Fibroblast of skin of back (primary cell): ENCODE measurements at regions not wholly inside any gene's neighbourhood (a gene's known extent, or its start where the extent isn't known, plus 50 kb on each side); places are given as distances from the start of the nearest gene placed in this dataset.

Source experiments
- DNase-seq: peaks from one replicate; pipeline ENCODE4 v3.0.0-alpha.2; 2013

DNA sequence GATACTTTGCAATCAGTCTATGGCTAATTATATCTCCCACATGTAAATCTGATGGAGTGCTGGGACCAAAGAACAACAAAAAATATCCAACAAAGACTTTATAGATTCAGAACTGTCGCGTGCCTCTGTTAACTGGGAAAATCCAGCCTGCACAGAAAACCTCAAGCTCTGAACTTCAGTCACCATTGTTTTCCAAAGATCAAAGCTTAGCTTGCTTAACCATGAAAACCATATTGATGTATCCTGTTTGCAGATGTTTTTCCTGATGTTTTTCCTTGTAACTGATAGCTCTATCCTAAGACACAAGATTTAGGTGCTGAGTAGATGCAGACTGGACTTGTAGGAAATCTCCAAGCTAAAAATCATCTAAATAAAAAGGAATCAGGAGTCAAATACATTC is 163.7 kb downstream of the GXYLT1 start:
- DNase-seq = no peak

DNA sequence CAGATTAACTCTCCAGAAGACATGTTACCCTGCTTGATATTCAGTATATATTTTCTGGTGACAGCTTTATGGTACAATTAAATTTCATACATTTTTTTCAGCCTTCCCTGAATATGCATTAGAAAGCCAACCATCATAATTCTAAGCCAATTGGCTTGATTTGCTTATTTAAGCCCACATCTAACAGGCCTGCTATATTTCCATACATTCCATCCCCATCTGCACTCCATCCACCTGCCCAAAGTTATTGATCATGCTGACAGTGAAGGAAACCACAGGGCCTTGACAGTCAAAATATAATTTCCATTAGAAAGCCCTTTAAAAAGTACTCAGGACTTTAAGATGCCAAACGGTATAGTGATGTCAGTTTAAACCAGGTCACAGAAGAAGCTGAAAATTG is 164.3 kb downstream of the GXYLT1 start:
- no peak for DNase-seq

DNA sequence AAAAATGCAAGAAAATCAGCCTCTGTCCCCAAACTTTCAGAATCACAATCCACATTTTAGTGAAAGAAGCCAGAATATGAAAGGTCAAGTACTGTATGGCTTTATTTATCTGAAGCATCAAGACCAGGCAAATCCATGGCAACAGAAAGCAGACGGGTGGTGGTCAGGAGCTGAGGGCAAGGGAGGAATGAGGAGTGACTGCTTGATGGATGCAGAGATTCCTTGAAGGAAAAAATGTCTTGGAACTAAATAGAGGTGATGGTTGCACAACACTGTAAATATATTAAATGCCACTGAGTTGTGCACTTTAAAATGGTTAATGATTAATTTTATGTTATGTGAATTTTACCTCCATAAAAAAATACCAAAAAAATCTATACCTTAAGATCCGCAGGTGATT is 165.1 kb downstream of the GXYLT1 start:
- no peak for DNase-seq

DNA sequence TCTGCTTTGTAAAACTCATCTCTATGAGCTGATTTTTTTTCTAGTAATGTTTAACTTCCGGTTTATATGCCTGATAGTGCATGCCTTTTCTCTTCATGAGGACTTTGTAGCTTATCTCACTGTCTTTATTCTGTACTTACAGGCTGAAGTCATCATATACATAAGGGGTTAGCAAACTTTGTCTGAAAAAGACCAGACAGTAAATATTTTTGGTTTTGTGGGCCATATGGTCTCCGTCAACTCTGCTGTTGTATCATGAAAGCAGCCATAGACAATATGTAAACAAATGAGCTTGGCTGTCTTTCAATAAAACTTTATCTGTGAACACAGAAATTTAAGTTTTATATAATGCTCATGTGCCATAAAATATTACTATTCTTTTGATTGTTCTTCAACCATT is 172.1 kb downstream of the GXYLT1 start:
- DNase-seq = no peak

DNA sequence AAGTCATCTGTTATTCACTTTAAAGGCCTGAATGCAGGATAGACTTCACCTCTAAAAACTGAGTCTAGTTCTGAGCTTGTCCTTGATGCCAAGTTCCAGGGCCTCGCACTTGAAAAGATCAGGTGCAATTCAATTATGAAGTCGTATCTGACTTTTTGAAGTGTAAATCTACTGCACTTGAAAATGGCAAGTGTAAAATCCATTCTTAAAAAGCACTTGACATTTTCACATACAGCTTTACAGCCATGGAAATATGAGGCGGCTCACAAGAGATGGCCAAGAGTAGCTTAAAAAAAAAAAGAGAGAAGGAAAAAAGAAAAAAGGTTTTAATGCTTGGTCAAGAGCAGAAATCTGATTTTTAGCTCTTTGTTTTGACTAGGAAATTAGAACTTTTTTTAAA is 172.5 kb downstream of the GXYLT1 start:
- DNase-seq = no peak

DNA sequence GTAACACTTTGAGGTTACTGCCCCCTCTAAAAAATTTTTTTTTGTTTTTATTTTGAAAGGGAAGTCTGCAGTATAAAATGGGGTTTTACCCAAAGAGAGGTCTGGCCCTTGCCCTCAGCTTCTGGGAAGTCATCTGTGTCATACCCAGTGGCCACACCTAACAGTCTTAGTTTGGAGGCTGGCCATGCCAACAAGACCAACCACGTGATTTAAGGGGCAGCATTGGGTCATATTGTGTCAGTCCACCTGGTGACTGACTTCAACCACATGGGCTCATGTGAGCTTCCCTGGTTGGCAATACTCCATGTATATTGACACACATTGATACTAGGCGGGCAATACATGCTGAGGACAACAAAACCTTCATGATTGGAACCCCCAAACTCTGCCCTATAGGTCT is 173.9 kb downstream of the GXYLT1 start:
- DNase-seq = no peak

DNA sequence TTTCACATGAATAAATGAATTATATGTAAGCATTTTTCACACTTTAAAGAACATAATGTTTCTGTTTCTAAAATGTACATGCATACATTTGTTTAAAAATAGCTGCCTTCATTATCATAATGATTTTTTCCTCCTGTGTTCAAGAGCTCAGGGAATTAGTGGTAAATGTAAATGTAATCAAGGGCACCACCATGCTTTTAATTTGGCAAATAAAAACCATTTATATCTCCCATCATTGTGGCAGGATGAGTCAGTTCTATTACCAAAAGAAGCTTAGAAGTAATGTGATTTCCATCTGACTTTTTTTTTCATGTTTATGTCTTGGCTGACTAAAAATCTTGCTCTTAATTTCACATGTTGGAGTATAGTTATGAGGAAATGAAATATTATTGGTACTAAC is 176.1 kb downstream of the GXYLT1 start:
- no peak for DNase-seq

DNA sequence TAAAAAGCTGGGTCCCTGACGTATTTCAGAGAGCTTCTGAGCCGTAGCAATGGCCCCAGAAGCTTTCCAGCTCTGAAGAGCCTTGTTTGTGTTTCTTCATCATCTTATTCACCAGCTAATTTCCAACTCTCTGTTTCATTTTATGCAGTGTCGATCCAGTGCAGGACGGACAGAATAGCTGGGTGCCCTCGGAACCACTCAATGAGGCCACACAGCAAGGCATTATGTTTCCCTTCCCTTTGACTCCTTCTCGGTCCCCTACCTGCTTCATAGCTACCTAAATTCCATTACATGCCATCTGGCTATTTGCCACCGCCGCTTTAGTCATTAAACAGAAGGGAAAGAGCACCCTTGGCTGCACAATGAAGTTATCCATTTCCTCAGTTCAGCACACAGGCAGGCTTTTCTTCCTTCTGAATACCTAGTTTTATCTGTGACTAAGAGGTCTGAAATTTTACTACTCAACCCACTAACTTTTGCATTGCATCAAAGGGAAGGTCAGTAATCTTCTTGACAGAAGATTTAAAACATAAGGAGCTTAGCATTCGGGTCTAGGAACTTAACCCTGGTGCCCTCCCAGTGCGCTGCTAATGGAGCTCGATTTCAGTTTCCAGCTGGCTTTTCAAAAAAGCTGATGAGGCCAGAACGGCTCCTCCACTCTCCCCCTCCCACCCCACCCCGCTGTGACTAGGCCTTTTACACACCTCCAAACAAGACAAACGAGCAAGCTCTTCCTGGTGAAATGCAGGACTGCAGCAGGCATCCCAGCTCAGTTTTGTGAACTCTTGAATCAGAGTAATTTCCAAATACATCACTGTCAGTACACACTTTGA is 176.8 kb downstream of the GXYLT1 start:
- DNase-seq = no peak

DNA sequence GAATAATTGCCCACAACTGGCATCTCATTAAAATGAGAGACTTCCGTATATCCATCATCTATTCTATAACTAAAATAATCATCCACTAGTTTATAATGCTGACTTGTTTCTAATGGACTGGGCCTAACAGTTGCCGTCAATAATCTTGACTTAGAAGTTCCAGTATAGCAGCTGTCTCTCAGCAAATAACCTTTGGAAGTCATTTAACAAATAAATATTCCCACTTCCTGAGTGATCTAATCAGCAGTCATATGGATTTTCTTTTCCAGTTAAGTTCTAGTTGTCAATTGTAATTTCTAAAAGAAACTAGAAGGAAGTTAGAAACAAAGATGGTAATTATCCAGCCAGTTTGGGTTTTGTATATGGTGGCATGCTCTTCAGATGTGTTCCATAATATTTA is 177.8 kb downstream of the GXYLT1 start:
- DNase-seq = no peak

DNA sequence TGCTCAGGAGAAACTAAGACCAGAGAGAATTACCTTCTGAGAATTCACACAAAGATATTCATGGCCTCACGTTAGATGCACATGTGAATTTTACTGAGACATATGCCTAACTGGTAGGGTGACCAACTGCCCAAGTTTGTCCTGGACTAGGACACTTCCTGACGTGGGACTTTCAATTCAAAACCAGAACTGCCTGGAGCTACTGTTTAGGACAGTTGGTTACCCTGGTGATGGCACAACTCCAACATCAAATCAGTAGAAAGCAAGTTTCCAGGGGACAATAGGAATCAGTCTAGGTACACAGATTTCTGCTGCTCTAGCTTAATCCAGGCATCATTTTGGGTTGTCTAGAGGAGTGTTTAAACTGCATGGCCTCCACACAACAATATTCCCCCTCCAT is 178.7 kb downstream of the GXYLT1 start:
- no peak for DNase-seq

DNA sequence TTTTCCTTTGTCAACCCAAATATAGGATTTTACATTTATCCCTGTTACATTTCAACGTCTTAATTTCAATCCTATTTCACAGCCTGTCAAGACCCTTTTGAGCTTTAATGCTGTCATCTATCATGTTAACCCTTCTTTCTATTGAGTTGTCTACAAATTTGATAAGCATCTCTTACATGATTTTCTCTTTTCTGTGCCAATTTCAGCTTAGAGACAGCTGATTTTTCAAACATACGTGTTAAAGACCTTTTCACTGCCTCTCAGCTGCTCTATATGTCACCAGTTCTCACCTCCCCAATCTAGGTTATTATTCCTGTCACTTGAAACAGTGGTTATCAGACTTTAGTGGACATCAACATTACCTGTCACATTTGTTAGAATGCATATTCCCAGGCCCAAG is 181.3 kb downstream of the GXYLT1 start:
- DNase-seq = no peak

DNA sequence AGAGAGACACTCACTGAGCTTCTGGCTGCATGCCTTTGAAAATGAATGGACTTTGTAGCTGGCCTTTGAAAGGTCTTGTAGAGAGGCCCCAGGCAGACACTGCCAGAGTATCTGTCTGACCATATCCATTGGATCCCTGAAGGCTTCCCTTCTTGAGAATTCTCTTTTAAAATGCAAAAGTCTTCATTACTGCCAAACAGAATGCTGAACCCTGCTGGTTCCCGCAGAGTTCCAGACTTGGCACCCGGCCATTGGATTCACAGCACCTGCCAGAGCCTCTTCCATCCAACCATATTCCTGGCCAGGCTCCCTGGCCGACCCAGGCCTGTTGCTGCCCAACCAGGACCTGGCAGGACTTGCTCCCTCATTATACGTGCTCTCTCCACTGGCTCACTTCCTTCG is 182.5 kb downstream of the GXYLT1 start:
- DNase-seq = no peak

DNA sequence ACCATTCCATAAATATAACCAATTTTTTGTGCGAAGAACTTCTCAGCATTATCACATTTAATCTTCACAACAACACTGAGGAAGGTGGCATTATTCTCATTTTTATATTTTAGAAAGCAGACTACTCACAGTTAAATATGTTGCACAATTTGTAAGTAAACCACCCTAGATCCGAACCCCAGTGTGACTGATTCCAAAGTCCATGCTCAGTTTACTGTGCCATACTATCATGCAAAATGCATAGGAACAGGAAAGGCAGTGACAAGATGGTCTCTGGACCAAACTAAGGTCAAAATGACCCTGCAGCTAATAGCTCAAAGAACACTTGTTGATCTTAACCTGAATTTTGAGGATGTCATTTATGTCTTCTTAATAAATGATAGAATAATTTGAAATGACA is 185.4 kb downstream of the GXYLT1 start:
- DNase-seq = no peak

DNA sequence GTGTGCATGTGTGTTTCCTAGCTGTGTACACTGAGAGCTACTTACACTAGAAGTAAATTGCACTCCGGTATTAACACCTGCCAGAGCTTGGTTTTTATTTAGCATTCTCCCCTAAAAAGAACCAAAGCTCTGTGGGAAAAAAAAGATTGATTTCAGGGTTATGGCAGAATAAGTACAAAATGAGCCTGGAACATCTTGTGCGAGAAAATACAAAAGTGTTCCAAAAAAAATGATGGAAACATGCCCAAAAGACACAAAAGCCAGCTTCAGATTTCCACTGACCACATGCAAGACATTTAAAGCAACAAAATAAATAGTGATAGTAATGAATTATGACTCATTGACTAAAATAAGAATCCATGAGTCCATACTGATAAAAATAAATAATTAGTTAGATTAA is 188.3 kb downstream of the GXYLT1 start:
- no peak for DNase-seq

DNA sequence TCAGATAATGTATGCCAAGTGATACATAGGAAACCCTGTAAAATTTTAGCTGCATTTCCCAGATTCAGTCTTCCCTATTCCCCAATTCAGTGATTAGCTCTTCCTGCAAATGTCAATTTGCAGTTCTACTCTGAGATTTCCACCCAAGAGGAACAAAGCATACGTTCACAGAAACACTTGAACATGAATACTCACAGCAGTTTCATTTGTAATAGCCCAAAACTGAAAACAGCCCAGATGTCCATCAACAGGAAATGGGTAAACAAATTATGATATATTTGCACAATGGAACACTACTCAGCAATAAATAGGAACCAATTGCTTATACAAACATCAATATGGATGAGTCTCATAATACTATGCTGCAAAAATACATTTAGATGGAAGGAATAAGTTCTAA is 194.2 kb downstream of the GXYLT1 start:
- DNase-seq = no peak

DNA sequence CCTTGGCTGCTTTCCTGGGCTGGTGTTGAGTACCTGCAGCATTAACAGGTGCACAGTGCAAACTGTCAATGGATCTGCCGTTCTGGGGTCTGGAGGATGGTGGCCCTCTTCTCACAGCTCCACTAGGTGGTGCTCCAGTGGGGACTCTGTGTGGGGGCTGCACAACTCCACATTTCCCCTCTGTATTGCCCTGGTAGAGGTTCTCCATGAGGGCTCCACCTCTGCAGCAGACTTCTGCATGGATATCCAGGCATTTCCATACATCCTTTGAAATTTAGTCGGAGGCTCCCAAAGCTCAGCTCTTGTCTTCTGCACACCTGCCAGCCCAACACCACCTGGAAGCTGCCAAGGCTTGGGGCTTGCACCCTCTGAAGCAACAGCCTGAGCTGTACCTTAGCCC is 198.6 kb downstream of the GXYLT1 start:
- DNase-seq = no peak

DNA sequence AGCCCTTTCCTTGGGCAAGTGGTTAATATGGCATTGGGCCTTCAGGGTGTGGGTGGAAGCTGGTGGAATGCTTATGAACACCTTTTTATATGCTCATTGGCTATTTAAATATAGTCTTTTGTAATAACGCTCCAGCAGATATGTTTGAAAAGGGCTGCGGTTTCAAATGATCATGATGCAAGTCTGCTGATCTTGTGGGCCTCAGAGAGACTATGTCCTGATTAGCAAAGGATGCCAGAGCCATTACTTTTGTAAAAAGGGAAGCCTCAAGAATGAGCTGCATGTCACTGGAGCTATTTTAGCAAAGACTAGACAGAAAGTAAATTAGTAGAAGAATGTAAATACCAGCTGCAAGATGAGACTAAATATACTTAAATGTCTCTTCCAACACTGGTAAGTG is 200.5 kb downstream of the GXYLT1 start:
- peak; percentile 50 for DNase-seq

DNA sequence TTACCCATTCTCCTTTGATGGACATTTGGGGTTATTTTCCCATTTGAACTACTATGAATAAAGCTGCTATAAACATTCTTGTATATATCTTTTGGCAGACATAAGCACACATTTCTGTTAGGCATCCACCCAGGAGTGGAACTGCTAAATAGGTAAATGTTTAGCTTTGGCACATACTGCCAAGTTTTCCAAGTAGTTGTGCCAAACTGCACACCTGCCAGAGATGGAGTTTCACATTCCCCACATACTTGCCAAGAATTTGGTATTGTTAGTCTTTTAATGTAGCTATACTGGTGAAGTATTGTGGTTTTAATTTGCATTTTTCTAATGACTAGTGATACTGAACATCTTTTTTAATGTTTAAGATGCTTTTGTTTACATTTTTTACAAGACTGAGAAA is 201.0 kb downstream of the GXYLT1 start:
- DNase-seq = no peak

DNA sequence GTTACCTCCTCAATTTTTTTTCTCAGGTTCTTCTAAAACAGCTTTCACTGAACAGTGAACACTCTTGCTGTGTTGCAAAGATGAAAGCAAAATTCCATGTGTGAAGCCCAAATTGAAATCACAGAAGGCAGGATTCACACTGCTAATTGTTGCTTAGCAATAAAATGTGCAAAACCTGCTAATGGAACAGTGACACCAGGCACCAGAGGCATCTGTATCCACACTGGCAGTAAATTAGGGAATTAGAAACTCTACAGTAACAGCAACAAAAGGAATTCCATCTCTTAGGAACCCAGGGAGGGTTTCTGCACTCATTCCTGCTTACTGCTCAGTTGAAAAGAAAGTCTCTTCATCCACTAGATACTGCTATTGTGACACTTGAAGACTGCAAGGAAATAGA is 202.3 kb downstream of the GXYLT1 start:
- no peak for DNase-seq

DNA sequence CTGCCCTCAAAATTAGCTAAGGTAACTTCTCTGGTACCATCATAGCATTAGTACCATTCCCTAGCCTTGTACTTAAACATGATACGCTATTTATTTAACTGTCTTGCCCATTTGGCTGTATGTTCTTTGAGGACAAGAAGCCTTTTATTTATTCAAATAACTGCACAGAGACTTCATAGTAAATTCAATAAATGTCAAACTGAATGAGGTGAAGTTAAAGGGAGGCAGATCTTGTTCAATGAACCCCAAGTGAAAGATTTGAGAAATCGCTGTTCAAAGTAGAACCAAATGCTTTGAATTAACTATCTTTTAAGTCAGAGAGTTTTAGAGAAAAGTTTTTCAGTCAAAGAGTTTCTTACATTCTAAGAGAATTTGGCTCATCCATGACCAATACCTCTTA is 203.6 kb downstream of the GXYLT1 start:
- DNase-seq = no peak

DNA sequence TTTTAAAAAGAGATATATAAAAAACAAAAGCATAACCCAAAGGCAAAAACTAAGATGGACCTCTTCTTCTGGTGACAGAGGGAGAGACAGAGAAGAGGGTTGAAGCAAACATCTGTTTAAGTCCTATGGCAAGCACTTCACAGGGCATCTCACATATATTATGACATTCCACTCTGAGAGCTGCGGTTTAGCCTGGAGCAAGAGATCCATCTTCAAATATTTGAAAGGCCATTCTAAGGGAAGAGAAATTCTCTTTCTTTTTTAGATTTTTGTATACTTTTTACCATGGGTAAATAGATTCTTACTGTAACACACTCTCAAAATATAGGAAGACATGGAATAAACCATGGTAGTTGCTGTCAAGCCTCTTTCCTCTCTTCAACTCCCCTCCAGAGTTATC is 204.1 kb downstream of the GXYLT1 start:
- DNase-seq = no peak

DNA sequence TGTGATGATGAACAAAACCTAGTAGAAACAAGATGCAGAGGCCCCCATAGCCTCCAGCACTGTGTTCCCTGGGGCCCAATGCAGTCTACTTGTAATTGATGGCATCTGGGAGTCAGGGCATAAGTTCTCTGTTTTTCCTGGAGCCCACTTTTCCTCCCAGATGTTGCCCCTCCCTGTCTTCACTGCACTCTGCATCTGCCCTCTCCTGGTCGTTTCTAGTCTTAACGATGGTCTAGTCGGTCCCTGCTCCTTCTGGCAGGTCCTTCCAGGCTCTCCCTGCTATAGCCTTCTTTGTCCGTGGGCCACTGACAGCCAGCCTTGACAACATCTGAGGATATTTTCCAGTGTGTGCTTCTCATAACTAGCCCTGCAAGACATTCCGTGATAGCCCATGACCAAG is 208.3 kb downstream of the GXYLT1 start:
- DNase-seq = no peak

DNA sequence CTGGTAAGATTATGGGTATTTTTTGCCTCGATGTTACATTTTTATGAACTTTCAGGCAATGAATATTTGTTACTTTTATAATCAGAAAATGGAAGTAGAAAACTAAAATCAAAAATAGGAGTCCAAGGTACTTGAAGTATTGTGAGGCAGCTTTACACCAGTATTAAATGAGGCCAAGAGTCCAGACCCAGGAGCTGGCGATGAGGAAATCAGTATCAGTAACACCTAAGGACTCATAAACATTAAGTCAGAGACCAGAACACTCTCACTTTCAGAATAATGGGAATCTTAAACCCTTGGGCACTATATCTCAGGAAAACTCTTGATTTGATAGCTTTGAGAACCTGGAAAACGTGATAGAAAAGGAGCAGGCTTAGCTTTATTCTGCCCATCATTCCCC is 208.8 kb downstream of the GXYLT1 start:
- no peak for DNase-seq

DNA sequence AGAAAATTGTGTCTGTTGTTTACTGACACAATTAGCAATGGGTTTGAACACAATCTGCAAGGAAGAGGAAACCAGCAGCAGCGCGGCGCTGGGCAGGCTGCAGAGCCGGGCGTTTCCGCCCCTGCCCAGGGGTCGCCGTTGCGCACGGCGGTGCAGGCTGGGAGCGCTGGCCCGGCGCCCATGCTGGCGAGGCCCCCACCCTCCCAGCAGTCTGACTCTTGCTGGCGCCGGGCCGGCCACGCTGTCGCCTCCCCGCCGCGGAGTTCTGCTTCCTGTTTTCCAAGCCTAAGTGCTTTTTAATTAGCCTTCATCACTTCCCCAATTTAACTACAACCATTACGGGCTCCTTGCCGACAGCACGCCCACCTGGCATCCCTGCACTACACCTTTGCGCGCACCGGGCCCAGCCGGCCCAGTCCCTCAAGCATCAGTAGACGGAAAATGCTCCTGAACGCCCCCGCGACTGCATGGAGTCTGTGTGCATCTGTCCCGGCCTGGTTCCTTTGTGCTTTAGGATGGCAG is 212.1 kb downstream of the GXYLT1 start:
- peak; percentile 17 for DNase-seq

DNA sequence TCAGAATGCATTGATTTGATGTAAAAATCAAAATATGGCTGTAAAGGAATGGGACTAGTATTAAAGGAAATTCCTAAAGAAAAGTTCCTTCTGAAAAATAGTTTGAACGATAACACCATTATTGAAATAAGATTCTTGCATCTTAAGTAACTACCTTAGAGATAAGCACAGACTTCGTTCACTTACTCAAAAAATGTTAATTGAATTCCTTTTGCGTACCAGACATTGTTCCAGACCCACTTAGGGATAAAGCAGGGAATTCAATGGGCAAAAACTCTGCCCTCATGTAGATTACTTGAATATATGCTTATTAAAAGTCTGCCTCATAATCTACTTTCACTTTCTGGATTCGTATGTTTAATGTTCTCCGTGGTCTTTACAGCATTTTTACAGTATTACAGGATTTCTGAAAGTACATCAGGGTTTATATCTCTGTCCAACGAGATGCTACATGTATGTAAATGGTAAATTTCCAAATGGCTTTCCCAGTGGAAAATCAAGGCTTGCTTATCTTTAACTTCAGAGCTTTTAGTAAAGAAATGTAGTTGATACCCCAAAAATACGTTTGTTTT is 213.7 kb downstream of the GXYLT1 start:
- no peak for DNase-seq
